ENCODE measurements at regions not wholly inside any gene's neighbourhood (a gene's known extent, or its start where the extent isn't known, plus 50 kb on each side); places are given as distances from the start of the nearest gene placed in this dataset.

GRCh38 chr6:40932953-40933352 lies 106.1 kb downstream of the UNC5CL start:
- H3K36me3 Mint-ChIP-seq (ENCODE audit: low read depth) = no peaks in the 10 kb centered on the region
- POLR2A ChIA-PET = no interaction called here

GRCh38 chr6:40932366-40932765 lies 106.7 kb downstream of the UNC5CL start:
- no peak for DNase-seq
- POLR2A ChIA-PET = no interaction called here
- H3K27me3 Mint-ChIP-seq = peaks cover 6% of the 10 kb centered on the region
- H3K27ac Mint-ChIP-seq = no peak overlapping the region
- no peaks in the 10 kb centered on the region for H3K4me1 Mint-ChIP-seq
- H3K4me3 Mint-ChIP-seq = no peak overlapping the region
- no peaks in the 10 kb centered on the region for H3K36me3 Mint-ChIP-seq (ENCODE audit: low read depth)
- H3K9me3 Mint-ChIP-seq = no peaks in the 10 kb centered on the region
- CTCF ChIA-PET = no interaction called here

More at GRCh38 chr6:40932953-40933352, 106.1 kb downstream of the UNC5CL start:
- Mint-ChIP-seq H3K27ac (no peak overlapping the region), H3K27me3 (peaks cover 6% of the 10 kb centered on the region), H3K4me1 (no peaks in the 10 kb centered on the region), H3K4me3 (no peak overlapping the region), H3K9me3 (no peaks in the 10 kb centered on the region)
- CTCF ChIA-PET = no interaction called here
- no peak for DNase-seq

- H3K9me3 Mint-ChIP-seq = no peaks in the 10 kb centered on the region
- POLR2A ChIA-PET = no interaction called here
- H3K36me3 Mint-ChIP-seq (ENCODE audit: low read depth) = no peaks in the 10 kb centered on the region
- peaks cover 9% of the 10 kb centered on the region for H3K27me3 Mint-ChIP-seq
- H3K4me1 Mint-ChIP-seq = no peaks in the 10 kb centered on the region
- no peak for DNase-seq
- H3K27ac Mint-ChIP-seq = no peak overlapping the region
- no peak overlapping the region for H3K4me3 Mint-ChIP-seq
- CTCF ChIA-PET = no interaction called here
Measured at GRCh38 chr6:40931931-40932330, 107.1 kb downstream of the UNC5CL start.

DNA sequence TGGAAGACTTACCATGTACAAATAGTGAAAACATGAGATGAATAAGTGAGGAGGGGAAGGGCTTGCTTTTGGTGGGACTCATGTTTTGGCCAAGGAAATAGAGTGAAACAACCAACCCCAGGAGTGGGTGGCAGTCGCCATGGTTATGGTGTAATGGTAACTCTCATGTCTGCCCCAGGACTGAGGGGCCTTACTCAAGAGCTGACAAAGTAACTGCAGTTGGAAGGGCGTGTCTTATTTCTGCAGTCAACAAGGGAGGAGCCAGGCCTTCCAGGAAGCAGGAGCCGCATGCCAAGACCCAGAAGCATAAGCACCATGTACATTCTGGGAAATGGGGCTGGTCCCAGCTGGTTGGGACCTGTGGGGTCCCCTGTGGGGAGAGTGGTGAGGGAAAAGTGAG lies 108.5 kb downstream of the UNC5CL start:
- Mint-ChIP-seq H3K4me1 (no peaks in the 10 kb centered on the region), H3K36me3 (ENCODE audit: low read depth) (no peaks in the 10 kb centered on the region), H3K27ac (no peak overlapping the region), H3K27me3 (peaks cover 9% of the 10 kb centered on the region), H3K4me3 (no peak overlapping the region), H3K9me3 (no peaks in the 10 kb centered on the region)
- DNase-seq = no peak
- ChIA-PET CTCF (interaction anchor here (0.6 kb wide), 1 partner anchor 133 kb away, joined by 3 read pairs; no protein-coding TSS in a partner anchor), POLR2A (no interaction called here)

DNA sequence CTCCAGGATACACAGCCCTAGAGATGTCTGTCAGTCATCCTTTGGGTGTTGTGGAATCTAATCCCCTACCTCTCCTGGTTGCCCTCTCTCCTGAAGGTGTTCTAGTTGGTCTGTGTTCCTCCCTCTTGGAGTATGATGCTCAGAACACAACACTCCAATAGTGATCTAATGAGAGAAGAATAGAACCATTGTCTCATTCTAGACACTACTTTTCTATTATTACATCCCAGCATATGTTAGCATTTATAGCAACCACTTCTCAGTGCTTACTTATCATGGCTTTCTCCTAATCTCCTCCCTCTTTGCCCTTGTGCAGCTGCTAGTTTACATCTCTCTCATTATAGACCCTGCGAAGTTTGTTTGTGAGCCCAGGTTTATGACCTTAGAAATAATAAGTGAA lies 109.0 kb downstream of the UNC5CL start:
- ChIA-PET CTCF (no interaction called here), POLR2A (no interaction called here)
- Mint-ChIP-seq H3K4me3 (no peak overlapping the region), H3K4me1 (no peaks in the 10 kb centered on the region), H3K27ac (no peak overlapping the region), H3K9me3 (no peaks in the 10 kb centered on the region), H3K36me3 (ENCODE audit: low read depth) (no peaks in the 10 kb centered on the region), H3K27me3 (peaks cover 13% of the 10 kb centered on the region)
- DNase-seq = no peak

GRCh38 chr6:40929176-40929575 lies 109.8 kb downstream of the UNC5CL start:
- no peak overlapping the region for H3K27ac Mint-ChIP-seq
- H3K4me1 Mint-ChIP-seq = no peaks in the 10 kb centered on the region
- ChIA-PET POLR2A (no interaction called here), CTCF (no interaction called here)
- no peaks in the 10 kb centered on the region for H3K9me3 Mint-ChIP-seq
- DNase-seq = no peak
- no peaks in the 10 kb centered on the region for H3K36me3 Mint-ChIP-seq (ENCODE audit: low read depth)
- no peak overlapping the region for H3K4me3 Mint-ChIP-seq
- H3K27me3 Mint-ChIP-seq = peaks cover 9% of the 10 kb centered on the region

DNA sequence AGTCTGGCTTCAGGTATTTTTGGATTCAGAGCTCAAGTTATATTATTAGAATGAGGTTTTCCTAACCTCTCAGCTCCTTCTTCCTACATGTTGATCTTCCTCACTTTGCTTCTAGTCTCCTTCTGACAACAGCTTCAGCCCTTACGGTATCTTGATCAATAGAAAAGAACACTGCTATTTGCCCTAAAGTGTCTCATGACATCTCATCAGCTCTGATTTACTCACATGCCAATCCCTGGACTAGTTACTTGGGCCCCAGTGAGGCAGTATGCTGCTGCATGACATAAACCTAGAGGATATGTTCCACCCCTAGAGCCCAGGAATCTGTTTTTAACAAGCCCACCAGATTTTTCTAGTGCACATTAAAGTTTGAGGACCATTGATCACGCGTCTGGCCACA lies 110.3 kb downstream of the UNC5CL start:
- no peak overlapping the region for H3K27ac Mint-ChIP-seq
- POLR2A ChIA-PET = no interaction called here
- DNase-seq = no peak
- no peaks in the 10 kb centered on the region for H3K4me1 Mint-ChIP-seq
- no peak overlapping the region for H3K4me3 Mint-ChIP-seq
- CTCF ChIA-PET = interaction anchor here (0.9 kb wide), 1 partner anchor 99 kb away, joined by 3 read pairs; no protein-coding TSS in a partner anchor
- no peaks in the 10 kb centered on the region for H3K9me3 Mint-ChIP-seq
- H3K36me3 Mint-ChIP-seq (ENCODE audit: low read depth) = no peaks in the 10 kb centered on the region
- peaks cover 9% of the 10 kb centered on the region for H3K27me3 Mint-ChIP-seq

GRCh38 chr6:40928307-40928706 lies 110.7 kb downstream of the UNC5CL start:
- no peak overlapping the region for H3K27ac Mint-ChIP-seq
- H3K4me3 Mint-ChIP-seq = no peak overlapping the region
- no peaks in the 10 kb centered on the region for H3K36me3 Mint-ChIP-seq (ENCODE audit: low read depth)
- no peak for DNase-seq
- POLR2A ChIA-PET = no interaction called here
- H3K27me3 Mint-ChIP-seq = peaks cover 9% of the 10 kb centered on the region
- CTCF ChIA-PET = interaction anchor here (0.9 kb wide), 1 partner anchor 99 kb away, joined by 3 read pairs; no protein-coding TSS in a partner anchor
- H3K9me3 Mint-ChIP-seq = no peaks in the 10 kb centered on the region
- no peaks in the 10 kb centered on the region for H3K4me1 Mint-ChIP-seq

GRCh38 chr6:40925341-40925740 lies 113.7 kb downstream of the UNC5CL start:
- no peaks in the 10 kb centered on the region for H3K9me3 Mint-ChIP-seq
- H3K4me3 Mint-ChIP-seq = no peak overlapping the region
- DNase-seq = no peak
- H3K27me3 Mint-ChIP-seq = peaks cover 9% of the 10 kb centered on the region
- no peaks in the 10 kb centered on the region for H3K4me1 Mint-ChIP-seq
- H3K27ac Mint-ChIP-seq = no peak overlapping the region
- no peaks in the 10 kb centered on the region for H3K36me3 Mint-ChIP-seq (ENCODE audit: low read depth)
- ChIA-PET CTCF (interaction anchor here (1.5 kb wide), 1 partner anchor 10 kb away, joined by 3 read pairs; no protein-coding TSS in a partner anchor), POLR2A (no interaction called here)

DNA sequence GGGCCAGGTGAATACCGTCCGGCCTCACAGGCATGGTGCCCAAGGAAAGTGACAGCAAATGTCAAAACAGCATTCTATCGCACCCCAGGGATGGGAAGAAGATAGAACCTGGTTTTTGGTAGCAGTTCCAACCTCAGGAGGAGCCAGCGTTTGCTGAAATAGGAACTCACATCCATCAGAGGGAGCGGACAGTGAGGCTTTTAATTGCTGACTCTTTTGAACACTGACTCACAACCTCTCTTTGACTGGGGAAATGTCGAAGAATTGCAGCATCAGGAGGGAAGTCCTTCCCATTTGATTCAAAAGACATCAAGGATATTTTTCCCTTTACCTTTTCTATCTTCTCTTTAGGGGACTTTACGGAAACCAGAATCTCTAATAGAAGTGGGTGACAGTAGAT lies 114.2 kb downstream of the UNC5CL start:
- H3K27ac Mint-ChIP-seq = no peak overlapping the region
- DNase-seq = no peak
- CTCF ChIA-PET = no interaction called here
- no peaks in the 10 kb centered on the region for H3K36me3 Mint-ChIP-seq (ENCODE audit: low read depth)
- H3K4me3 Mint-ChIP-seq = no peak overlapping the region
- peaks cover 9% of the 10 kb centered on the region for H3K27me3 Mint-ChIP-seq
- H3K4me1 Mint-ChIP-seq = no peaks in the 10 kb centered on the region
- no peaks in the 10 kb centered on the region for H3K9me3 Mint-ChIP-seq
- POLR2A ChIA-PET = no interaction called here

DNA sequence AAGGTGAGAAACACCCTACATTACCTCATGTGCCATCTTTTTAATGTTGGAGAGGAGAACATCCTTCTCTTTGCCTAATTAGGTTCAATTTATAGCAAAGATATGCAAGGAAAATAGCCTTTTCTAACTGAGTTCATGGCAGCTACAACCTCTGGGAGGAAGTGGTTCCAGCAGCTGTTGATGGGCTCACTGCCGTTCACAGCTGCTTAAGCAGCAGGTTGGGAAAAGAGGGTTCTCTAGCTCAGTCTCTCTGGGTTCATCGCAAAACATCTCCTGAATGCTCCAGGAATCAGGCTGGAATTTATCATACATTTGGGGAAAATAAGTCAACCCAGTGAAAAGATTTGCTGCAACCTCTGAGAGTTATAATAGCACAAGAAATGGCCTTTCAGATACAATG lies 115.1 kb downstream of the UNC5CL start:
- Mint-ChIP-seq H3K4me3 (no peak overlapping the region), H3K27ac (no peak overlapping the region), H3K36me3 (ENCODE audit: low read depth) (no peaks in the 10 kb centered on the region), H3K27me3 (peaks cover 12% of the 10 kb centered on the region), H3K9me3 (no peaks in the 10 kb centered on the region), H3K4me1 (no peaks in the 10 kb centered on the region)
- ChIA-PET POLR2A (no interaction called here), CTCF (no interaction called here)
- no peak for DNase-seq

DNA sequence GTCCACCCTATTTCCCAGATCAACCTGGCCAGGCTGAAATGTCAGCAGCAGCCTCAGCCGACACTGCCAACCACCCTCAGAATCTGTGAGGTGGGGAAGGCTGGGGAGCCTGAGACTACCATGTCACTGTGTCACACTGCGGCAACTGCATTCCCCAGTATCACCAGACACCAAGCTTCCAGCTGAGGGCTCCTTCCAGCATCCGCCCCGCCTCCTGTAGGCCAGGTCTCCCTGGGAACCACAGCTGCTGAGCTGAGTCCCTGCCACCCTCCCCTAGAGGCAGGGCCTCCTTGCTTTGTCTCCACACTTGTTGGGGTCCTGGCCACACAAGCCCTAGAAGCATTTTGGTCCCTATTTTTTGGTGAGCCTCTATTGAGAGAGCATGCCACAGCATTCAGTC lies 115.7 kb downstream of the UNC5CL start:
- no peak overlapping the region for H3K27ac Mint-ChIP-seq
- no peaks in the 10 kb centered on the region for H3K9me3 Mint-ChIP-seq
- POLR2A ChIA-PET = no interaction called here
- no peaks in the 10 kb centered on the region for H3K4me1 Mint-ChIP-seq
- peaks cover 12% of the 10 kb centered on the region for H3K27me3 Mint-ChIP-seq
- DNase-seq = no peak
- CTCF ChIA-PET = no interaction called here
- no peak overlapping the region for H3K4me3 Mint-ChIP-seq
- H3K36me3 Mint-ChIP-seq (ENCODE audit: low read depth) = no peaks in the 10 kb centered on the region

DNA sequence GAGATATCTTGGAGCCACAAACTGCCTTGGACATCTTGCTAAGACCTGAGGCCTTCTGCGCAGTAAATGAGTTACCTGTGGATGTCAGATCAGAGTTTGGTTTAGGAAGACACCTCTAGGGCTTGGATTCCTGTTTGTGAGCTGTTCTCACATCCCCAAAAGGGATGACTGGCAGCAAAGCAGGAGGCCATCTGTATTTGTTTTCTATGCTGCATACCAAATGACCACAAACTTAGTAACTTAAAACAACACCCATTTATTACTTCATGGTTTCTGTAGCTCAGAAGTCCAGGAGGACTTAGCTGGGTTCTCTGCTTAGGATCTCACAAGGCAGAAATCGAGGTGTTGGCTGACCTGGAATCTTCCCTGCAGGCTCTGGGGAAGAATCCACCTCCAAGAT lies 116.7 kb downstream of the UNC5CL start:
- no peak for DNase-seq
- H3K27me3 Mint-ChIP-seq = peaks cover 14% of the 10 kb centered on the region
- POLR2A ChIA-PET = no interaction called here
- H3K9me3 Mint-ChIP-seq = no peaks in the 10 kb centered on the region
- no peak overlapping the region for H3K4me3 Mint-ChIP-seq
- CTCF ChIA-PET = interaction anchor here (1.3 to 1.8 kb wide), 2 partner anchors 11 to 24 kb away, joined by 3 to 7 read pairs; no protein-coding TSS in a partner anchor
- no peaks in the 10 kb centered on the region for H3K4me1 Mint-ChIP-seq
- no peak overlapping the region for H3K27ac Mint-ChIP-seq
- H3K36me3 Mint-ChIP-seq (ENCODE audit: low read depth) = no peaks in the 10 kb centered on the region

DNA sequence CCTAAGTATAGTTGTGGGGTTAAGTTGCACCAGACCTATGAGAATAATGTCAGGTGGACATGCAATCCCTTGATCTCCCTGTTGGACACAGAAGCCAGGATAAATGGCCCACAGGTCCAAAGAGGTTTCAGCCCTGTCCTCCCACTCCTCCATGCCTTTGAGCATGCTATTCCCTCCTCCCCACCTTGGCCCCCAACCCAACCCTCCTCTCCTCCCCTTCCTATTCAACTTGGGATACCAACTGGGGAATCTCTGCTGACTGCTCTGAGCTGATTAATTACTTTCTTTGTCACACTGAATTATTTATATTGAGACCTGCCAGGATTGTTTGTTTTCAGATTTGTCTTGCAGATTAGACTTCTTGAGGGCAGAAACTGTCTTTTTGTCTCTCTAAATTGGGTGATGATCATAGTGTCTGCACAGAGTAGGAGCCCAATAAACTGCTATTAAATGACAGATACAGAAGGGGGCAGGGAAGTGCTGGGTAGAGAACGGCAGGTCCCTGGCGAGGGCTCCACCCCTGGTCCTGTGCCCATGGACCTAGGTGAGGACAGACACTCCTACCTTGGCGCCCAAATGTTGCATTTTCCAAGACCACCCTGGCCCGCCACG lies 120.9 kb downstream of the UNC5CL start:
- ChIA-PET CTCF (no interaction called here), POLR2A (no interaction called here)
- no peak overlapping the region for H3K4me3 Mint-ChIP-seq
- H3K36me3 Mint-ChIP-seq (ENCODE audit: low read depth) = no peaks in the 10 kb centered on the region
- peaks cover 10% of the 10 kb centered on the region for H3K27me3 Mint-ChIP-seq
- H3K27ac Mint-ChIP-seq = no peak overlapping the region
- DNase-seq = no peak
- no peaks in the 10 kb centered on the region for H3K9me3 Mint-ChIP-seq
- no peaks in the 10 kb centered on the region for H3K4me1 Mint-ChIP-seq
